GM21528 (cell line): ENCODE measurements at regions not wholly inside any gene's neighbourhood (a gene's known extent, or its start where the extent isn't known, plus 50 kb on each side); places are given as distances from the start of the nearest gene placed in this dataset.
"Not testable (repeated sequence)": the region's sequence is repeated elsewhere in the genome, so short reads cannot be mapped to it uniquely, and the experiment has no call there.

Experiments
- ATAC-seq: cut with Tn5 transposase; IDR thresholded peaks from one replicate; pipeline ENCODE4 v1.9.1; 2021; ENCODE audit warnings: mild to moderate bottlenecking, moderate library complexity; ENCODE audit not compliant: unreplicated experiment, low FRiP score

- ATAC-seq, result no peak
Measured at GRCh38 chr13:87972568-87972967, 301.4 kb downstream of the SLITRK5 start.

GRCh38 chr13:87975035-87975434, 303.9 kb downstream of the SLITRK5 start:
- ATAC-seq, result no peak

GRCh38 chr13:87976650-87977049, 305.5 kb downstream of the SLITRK5 start:
- not testable (repeated sequence) for ATAC-seq

GRCh38 chr13:87981416-87981815, 310.2 kb downstream of the SLITRK5 start:
- ATAC-seq, result no peak

GRCh38 chr13:87982400-87982799, 311.2 kb downstream of the SLITRK5 start:
- no peak for ATAC-seq

GRCh38 chr13:87986639-87987250, 315.6 kb downstream of the SLITRK5 start:
- ATAC-seq, result no peak

- ATAC-seq, result no peak
Measured at GRCh38 chr13:87998081-87998480, 326.9 kb downstream of the SLITRK5 start.

GRCh38 chr13:87999240-87999700, 328.1 kb downstream of the SLITRK5 start:
- no peak for ATAC-seq

- ATAC-seq, result no peak
Measured at GRCh38 chr13:87999788-88000187, 328.6 kb downstream of the SLITRK5 start.

GRCh38 chr13:88000239-88000638, 329.1 kb downstream of the SLITRK5 start:
- ATAC-seq, result no peak

- ATAC-seq, result no peak
Measured at GRCh38 chr13:88000787-88001186, 329.6 kb downstream of the SLITRK5 start.

GRCh38 chr13:88005188-88005587, 334.0 kb downstream of the SLITRK5 start:
- ATAC-seq, result no peak

GRCh38 chr13:88014527-88014926, 343.4 kb downstream of the SLITRK5 start:
- ATAC-seq, result no peak

- ATAC-seq, result no peak
Measured at GRCh38 chr13:88022431-88023208, 351.4 kb downstream of the SLITRK5 start.

- ATAC-seq, result no peak
Measured at GRCh38 chr13:88026241-88026640, 355.1 kb downstream of the SLITRK5 start.

- no peak for ATAC-seq
Measured at GRCh38 chr13:88031980-88032559, 360.9 kb downstream of the SLITRK5 start.

- ATAC-seq, result not testable (repeated sequence)
Measured at GRCh38 chr13:88036205-88036604, 365.0 kb downstream of the SLITRK5 start.

GRCh38 chr13:88042489-88042888, 371.3 kb downstream of the SLITRK5 start:
- no peak for ATAC-seq

GRCh38 chr13:88051746-88052482, 380.7 kb downstream of the SLITRK5 start:
- ATAC-seq, result no peak

GRCh38 chr13:88063741-88064140, 392.6 kb downstream of the SLITRK5 start:
- ATAC-seq, result no peak

- ATAC-seq, result no peak
Measured at GRCh38 chr13:88066847-88067246, 395.7 kb downstream of the SLITRK5 start.
